WI38 (cell line): ENCODE measurements at regions not wholly inside any gene's neighbourhood (a gene's known extent, or its start where the extent isn't known, plus 50 kb on each side); places are given as distances from the start of the nearest gene placed in this dataset.
"Not testable (repeated sequence)": the region's sequence is repeated elsewhere in the genome, so short reads cannot be mapped to it uniquely, and the experiment has no call there.

Experiments used
- H3K4me3 ChIP-seq: 2 replicates; pipeline ENCODE4 v1.5.1; 2011; ENCODE audit warnings: low read depth, mild to moderate bottlenecking, control low read depth, low read length
- CTCF ChIP-seq: IDR thresholded peaks from 2 replicates; pipeline ENCODE4 v1.5.1; 2012; ENCODE audit warnings: low read depth, mild to moderate bottlenecking, control low read depth, low read length

- no peak for TF ChIP-seq CTCF
- no peak overlapping the region for H3K4me3 ChIP-seq
Measured at GRCh38 chr17:51472670-51473205, 212.4 kb downstream of the UTP18 start.

GRCh38 chr17:51474764-51475163 is 214.4 kb downstream of the UTP18 start:
- no peak overlapping the region for H3K4me3 ChIP-seq
- no peak for TF ChIP-seq CTCF

GRCh38 chr17:51475730-51476129 is 215.4 kb downstream of the UTP18 start:
- TF ChIP-seq CTCF, result no peak
- H3K4me3 ChIP-seq, result no peak overlapping the region

GRCh38 chr17:51479303-51479702 is 219.0 kb downstream of the UTP18 start:
- no peak overlapping the region for H3K4me3 ChIP-seq
- TF ChIP-seq CTCF, result no peak

- no peak overlapping the region for H3K4me3 ChIP-seq
- no peak for TF ChIP-seq CTCF
Measured at GRCh38 chr17:51481370-51481769, 221.0 kb downstream of the UTP18 start.

- H3K4me3 ChIP-seq, result not testable (repeated sequence)
Measured at GRCh38 chr17:51482248-51482647, 221.9 kb downstream of the UTP18 start.

GRCh38 chr17:51486091-51486490 is 225.7 kb downstream of the UTP18 start:
- H3K4me3 ChIP-seq, result no peak overlapping the region
- TF ChIP-seq CTCF, result no peak

- no peak overlapping the region for H3K4me3 ChIP-seq
- no peak for TF ChIP-seq CTCF
Measured at GRCh38 chr17:51486885-51487520, 226.7 kb downstream of the UTP18 start.
